GM21786 (cell line): ENCODE measurements at regions not wholly inside any gene's neighbourhood (a gene's known extent, or its start where the extent isn't known, plus 50 kb on each side); places are given as distances from the start of the nearest gene placed in this dataset.
A peak's percentile ranks its signal among the peaks of the same experiment; 100 is the strongest.

Experiments used
- ATAC-seq: cut with Tn5 transposase; IDR thresholded peaks from one replicate; pipeline ENCODE4 v1.9.1; 2021; ENCODE audit not compliant: unreplicated experiment

- ATAC-seq, result no peak
Observed at GRCh38 chr10:10211409-10211808, 806.3 kb upstream of the CELF2 start.

- peak; percentile 53 for ATAC-seq
Observed at GRCh38 chr10:10213237-10213636, 804.4 kb upstream of the CELF2 start.

DNA sequence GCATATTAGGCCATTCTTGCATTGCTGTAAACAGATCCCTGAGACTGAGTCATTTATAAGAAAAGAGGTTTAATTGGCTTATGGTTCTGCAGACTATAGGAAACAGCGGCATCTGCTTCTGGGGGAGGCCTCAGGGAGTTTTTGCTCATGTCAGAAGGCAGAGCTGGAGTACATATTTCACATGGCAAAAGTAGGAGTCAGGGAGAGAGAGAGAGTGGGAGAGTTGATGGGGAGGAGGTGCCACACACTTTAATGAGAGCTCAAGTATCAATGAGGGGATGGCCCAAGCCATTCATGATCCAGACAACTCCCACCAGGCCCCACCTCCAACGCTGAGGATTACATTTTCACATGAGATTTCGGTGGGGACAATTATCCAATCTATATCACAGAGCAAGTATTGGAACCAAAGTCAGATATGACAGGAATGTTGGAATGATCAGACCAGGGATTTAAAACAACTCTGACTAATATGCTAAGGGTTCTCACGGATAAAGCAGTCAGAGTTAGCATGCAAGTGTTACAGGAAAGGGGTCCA is 795.3 kb upstream of the CELF2 start:
- no peak for ATAC-seq

- ATAC-seq, result no peak
Observed at GRCh38 chr10:10223131-10223530, 794.5 kb upstream of the CELF2 start.

GRCh38 chr10:10225136-10225676 is 792.5 kb upstream of the CELF2 start:
- no peak for ATAC-seq

GRCh38 chr10:10233229-10233628 is 784.4 kb upstream of the CELF2 start:
- no peak for ATAC-seq

GRCh38 chr10:10235003-10235402 is 782.7 kb upstream of the CELF2 start:
- ATAC-seq, result no peak

- no peak for ATAC-seq
Observed at GRCh38 chr10:10247585-10247984, 770.1 kb upstream of the CELF2 start.

GRCh38 chr10:10256860-10257259 is 760.8 kb upstream of the CELF2 start:
- no peak for ATAC-seq

DNA sequence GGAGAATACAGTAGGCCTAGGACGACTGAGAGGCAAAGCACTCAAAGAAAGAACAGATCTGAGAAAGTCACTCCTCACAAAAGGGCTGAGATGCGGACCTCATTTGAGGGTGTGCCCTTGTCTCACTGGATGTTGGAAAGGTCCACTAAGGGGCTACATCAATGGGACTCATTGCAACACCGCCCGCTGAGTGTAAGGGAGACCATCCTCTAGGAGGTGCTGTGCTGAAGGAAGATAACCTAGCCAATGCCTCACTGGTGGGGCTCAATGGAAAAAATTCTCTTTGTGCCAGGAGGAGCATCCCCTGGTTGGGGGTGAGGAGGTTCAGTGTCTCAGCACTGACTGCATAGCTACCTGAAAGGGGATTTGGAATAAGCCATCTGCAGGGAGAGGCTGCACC is 758.7 kb upstream of the CELF2 start:
- ATAC-seq, result no peak

DNA sequence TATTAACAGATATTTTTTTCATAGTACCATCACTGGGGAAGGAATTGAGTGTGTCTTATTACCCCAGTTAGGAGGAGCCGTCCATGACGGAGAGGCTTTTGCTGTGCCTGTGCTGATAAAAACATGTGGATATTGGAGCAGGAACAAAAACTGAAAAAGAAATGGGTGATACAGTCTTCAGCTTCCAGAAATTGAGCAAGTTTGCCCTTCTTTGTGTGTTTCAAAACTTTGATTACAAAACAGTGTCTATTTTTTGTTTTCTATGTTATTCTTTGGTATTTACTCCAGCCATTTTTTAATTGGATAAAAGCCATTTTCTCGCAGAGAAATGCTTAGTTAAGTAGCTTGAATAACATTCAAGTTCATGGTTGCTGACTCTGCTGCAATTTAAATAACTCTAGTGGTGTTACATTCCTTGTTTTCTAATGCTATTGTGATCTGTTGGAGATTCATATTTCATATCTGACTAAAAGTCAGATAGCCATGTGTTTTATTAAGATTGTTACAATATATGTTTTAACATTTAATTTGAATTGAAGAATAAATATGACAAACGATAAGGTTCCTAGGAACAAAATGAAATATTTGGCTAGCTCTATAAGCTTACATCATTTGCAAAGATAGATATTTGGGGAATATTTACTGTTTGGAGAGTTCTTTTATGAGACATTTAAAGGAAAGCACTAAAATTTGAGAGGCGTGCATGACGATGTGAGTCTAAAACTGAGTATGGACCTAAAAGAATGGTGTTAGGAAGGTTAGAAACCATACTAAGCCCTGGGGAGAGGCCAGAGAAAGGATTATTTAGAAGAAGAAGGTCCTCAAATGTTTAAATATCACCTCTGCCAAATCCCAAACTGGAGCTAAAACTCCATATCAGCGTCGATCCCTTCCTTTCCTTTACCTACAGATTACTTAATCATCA is 747.3 kb upstream of the CELF2 start:
- no peak for ATAC-seq

DNA sequence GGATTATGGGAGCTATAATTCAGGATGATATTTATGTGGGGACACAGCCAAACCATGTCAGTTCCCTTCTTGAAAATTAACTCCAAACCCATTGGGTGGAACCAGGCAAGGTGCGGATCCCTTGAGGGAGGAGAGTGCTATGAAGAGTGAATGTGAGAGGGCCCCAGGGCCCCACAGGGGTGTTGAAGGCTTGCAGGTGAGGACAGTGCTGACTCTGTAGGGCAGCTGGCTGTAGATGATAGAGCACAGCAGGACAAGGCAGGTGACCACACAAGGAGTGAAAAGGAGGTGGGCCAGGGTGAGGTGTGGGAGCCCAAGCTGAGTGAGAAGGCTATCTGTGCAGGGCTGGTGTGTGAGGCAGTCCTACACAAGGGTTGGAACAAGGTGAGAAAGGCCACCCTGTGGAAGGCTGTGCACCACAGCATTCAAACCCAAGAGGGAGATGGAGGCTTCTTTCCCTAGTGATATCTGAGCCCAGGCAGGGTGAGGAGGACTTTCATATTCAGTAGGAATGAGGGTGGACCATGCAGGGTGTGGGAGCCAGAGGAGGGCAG is 746.0 kb upstream of the CELF2 start:
- ATAC-seq, result no peak

GRCh38 chr10:10273661-10274060 is 744.0 kb upstream of the CELF2 start:
- ATAC-seq, result no peak

DNA sequence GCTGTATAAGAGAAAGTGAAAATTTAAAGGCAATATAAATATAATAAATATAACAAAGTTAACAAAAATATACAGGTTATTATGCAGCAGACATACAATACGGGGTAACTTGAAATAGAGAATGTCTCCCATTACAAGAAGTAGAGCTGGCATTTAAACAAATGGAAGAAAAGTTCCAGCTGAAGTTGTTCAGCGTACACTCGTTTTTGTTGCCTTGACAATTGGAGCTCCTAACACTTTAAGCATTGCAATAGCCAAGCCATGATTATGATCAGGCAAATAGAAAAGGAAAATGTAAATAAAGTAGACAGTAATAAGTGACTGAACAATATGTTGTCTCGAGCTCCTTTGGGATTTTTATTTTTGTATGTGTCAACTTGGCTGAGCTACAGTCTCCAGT is 737.8 kb upstream of the CELF2 start:
- ATAC-seq, result no peak

DNA sequence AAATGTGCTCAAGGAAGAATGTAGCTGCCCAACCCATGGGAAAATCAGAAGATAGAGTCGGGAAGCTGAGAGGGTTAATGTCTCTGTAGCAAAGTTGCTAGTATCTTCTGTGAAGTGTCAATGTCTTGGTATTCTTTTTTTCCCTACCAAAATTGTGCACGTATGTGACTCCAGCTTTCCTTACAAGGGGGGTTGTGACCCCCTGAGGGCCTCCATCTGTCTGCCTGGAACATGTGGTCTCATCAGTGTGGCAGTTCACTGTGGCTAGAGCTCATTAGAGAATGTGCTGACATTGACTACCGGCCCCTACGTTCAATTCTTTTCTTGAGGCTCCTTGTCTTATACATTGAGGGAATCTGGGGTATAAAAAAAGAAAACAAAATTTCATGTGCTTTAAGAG is 725.2 kb upstream of the CELF2 start:
- no peak for ATAC-seq

DNA sequence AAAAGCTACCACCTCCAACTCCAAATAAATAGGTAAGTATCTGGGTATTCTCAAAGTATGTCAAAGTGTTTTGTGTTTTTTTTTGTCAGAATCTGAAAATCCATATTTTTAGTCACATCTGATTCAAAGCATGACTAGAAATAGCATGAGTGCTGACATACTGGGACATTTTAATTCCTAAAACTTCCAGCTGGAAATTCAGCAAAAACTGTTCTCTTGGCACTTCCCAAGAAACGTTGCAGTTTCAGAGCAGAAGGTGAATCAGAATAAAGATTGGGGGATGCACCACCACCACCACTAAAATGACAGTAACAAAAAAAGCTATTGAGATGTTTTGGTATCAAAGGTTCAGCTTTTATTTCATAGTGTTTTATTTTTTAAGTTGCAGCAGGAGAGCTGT is 724.6 kb upstream of the CELF2 start:
- no peak for ATAC-seq

GRCh38 chr10:10293481-10293951 is 724.2 kb upstream of the CELF2 start:
- ATAC-seq, result no peak

- ATAC-seq, result no peak
Observed at GRCh38 chr10:10294184-10294880, 723.3 kb upstream of the CELF2 start.

DNA sequence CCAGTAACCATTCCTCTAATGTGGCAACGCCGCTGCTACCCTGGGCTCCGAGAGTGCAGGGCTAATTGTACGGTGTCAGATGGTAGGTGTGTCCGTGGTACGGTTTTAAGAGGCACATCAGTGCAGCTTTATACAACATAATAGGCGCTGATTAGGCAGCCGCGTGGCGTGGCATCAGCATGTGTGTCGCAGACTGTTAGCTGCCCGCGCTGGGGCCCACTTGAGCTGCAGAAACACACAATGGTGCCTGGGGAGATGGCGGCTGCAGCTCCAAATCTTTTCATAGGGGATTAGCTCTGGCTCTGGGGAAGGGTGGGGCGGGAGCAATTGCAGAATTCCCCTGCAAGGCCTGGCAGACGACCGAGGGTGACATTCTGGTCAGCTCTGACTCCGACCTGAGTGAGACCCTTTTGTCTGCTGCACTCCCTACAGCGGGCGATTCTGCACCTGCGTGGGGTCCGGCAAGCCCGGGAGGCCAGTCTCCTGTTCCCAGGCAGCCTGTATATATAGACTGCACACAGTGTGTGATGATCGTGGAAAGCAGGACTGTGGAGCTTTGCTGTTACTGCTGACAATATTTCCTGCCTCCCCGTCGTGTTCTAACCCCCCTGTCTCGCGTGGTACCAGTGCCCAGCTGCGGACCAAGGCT is 722.7 kb upstream of the CELF2 start:
- no peak for ATAC-seq

- no peak for ATAC-seq
Observed at GRCh38 chr10:10295537-10295936, 722.1 kb upstream of the CELF2 start.

DNA sequence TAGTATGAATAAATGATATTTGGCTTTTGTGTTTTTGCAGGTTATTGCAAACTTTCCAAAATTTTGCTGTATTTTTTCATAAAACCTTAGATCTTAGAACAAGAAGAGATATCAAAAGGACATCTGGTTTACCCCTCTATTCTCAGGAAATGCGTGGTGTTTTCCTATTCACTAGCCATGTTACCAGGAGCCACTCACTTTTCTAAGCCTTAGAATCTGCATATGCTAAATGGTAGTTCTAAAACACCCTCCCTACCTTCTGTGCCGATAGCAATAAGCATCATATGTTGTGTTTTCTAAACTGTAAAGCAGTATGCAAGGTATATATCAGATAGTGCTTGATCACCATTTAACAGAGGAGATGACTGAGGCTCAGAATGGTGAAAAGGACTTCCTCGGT is 715.0 kb upstream of the CELF2 start:
- ATAC-seq, result no peak
